NB4 (cell line): ENCODE measurements at regions not wholly inside any gene's neighbourhood (a gene's known extent, or its start where the extent isn't known, plus 50 kb on each side); places are given as distances from the start of the nearest gene placed in this dataset.

Experiments
- MYC ChIP-seq: IDR thresholded peaks from 2 replicates; pipeline ENCODE4 v1.6.1; 2011; ENCODE audit warnings: low read depth, low read length
- POLR2A ChIP-seq: IDR thresholded peaks from 2 replicates; pipeline ENCODE4 v1.6.1; 2011; ENCODE audit warnings: mild to moderate bottlenecking; ENCODE audit not compliant: insufficient read length; ENCODE audit errors: extremely low read depth
- TF ChIP-seq, protein P1 (sequence below): IDR thresholded peaks from one replicate; pipeline ENCODE4 v1.5.1; 2012; ENCODE audit warnings: low read depth, low read length
- TF ChIP-seq, protein P2 (sequence below): IDR thresholded peaks from 2 replicates; pipeline ENCODE4 v1.6.1; 2011; ENCODE audit warnings: low read depth, low read length

DNA sequence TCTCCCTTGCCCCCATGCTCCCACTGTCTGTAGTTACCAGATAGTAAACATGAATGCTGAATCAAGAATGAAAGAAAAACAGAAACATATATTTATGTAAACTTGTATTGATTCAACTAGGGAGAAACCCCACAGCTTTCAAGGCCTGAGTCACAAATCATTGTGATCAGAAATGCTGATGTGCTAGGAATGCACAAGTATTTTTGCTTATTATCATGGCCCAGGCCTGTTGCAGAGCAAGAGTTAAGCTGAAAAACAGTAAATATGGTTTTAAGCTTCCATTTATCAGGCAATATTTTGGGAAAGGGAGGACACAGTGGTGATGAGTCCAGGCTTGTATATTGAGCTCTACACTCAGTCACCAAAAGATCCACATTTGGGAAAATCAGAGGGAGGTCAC lies 669.6 kb downstream of the DIAPH3 start:
- TF ChIP-seq, protein P1, sequence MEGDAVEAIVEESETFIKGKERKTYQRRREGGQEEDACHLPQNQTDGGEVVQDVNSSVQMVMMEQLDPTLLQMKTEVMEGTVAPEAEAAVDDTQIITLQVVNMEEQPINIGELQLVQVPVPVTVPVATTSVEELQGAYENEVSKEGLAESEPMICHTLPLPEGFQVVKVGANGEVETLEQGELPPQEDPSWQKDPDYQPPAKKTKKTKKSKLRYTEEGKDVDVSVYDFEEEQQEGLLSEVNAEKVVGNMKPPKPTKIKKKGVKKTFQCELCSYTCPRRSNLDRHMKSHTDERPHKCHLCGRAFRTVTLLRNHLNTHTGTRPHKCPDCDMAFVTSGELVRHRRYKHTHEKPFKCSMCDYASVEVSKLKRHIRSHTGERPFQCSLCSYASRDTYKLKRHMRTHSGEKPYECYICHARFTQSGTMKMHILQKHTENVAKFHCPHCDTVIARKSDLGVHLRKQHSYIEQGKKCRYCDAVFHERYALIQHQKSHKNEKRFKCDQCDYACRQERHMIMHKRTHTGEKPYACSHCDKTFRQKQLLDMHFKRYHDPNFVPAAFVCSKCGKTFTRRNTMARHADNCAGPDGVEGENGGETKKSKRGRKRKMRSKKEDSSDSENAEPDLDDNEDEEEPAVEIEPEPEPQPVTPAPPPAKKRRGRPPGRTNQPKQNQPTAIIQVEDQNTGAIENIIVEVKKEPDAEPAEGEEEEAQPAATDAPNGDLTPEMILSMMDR, result no peak
- TF ChIP-seq POLR2A (no peak), MYC (no peak)
- TF ChIP-seq, protein P2, sequence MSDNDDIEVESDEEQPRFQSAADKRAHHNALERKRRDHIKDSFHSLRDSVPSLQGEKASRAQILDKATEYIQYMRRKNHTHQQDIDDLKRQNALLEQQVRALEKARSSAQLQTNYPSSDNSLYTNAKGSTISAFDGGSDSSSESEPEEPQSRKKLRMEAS, result no peak
